SK-N-SH (cell line): ENCODE measurements at regions not wholly inside any gene's neighbourhood (a gene's known extent, or its start where the extent isn't known, plus 50 kb on each side); places are given as distances from the start of the nearest gene placed in this dataset.

ENCODE experiments used
- CTCF ChIA-PET: fragments of 300-600, 350-600 bp; formaldehyde crosslinking; extraction: SDS; loops from one replicate; lab custom pipeline; 2021; lab: Yijun Ruan, JAX
- POLR2A ChIA-PET: fragments of 350-600 bp; sonication (Branson Sonifier 250); formaldehyde crosslinking; extraction: SDS; loops from one replicate; lab custom pipeline; 2020; ENCODE audit warnings: antibody characterized with exemption, inconsistent platforms; lab: Yijun Ruan, JAX
- DNase-seq: peaks from one replicate; pipeline ENCODE4 v3.0.0; 2012
- H2AFZ ChIP-seq: fragments of 200-600 bp; sonication (generic); 2 replicates; pipeline ENCODE4 v1.8.1; 2016; ENCODE audit warnings: antibody characterized with exemption, mild to moderate bottlenecking, low read depth
- H3F3A ChIP-seq: fragments of 200-600 bp; sonication (generic); replicated peaks from 2 replicates; pipeline ENCODE3; 2016; ENCODE audit warnings: antibody characterized with exemption, mild to moderate bottlenecking; ENCODE audit not compliant: insufficient read depth
- H3K27ac ChIP-seq, 2 experiments: fragments of 200-500 bp in 1 of 2; fragments of 200-600 bp in 1 of 2; sonication (Bioruptor generic) in 1 of 2; sonication (generic), shearing (Covaris generic) in 1 of 2; 2 replicates each; pipeline versions ENCODE4 v1.5.1 to v1.6.1; 2014 to 2016; ENCODE audit warnings: low read depth in 2 of 2, inconsistent platforms in 1 of 2, low read length in 1 of 2, mild to moderate bottlenecking in 1 of 2, mixed read lengths in 1 of 2
- H3K27me3 ChIP-seq: fragments of 200-600 bp; sonication (generic), shearing (Covaris generic); 2 replicates; pipeline ENCODE4 v1.6.1; 2016; ENCODE audit warnings: mixed run types; ENCODE audit not compliant: insufficient read depth
- H3K36me3 ChIP-seq, 2 experiments: fragments of 200-500 bp in 1 of 2; fragments of 200-600 bp in 1 of 2; sonication (Bioruptor generic) in 1 of 2; sonication (generic) in 1 of 2; replicated peaks in 1 of 2; 2 replicates each; pipeline versions ENCODE3 to v1.5.1; 2014 to 2016; ENCODE audit warnings: low read length in 1 of 2, mild to moderate bottlenecking in 1 of 2; ENCODE audit not compliant: insufficient read depth in 2 of 2, control insufficient read depth in 1 of 2
- H3K4me1 ChIP-seq, 2 experiments: fragments of 200-500 bp in 1 of 2; fragments of 200-600 bp in 1 of 2; sonication (Bioruptor generic) in 1 of 2; sonication (generic), shearing (Covaris generic) in 1 of 2; 2 replicates each; pipeline versions ENCODE4 v1.5.1 to v1.6.1; 2014 to 2016; ENCODE audit warnings: low read depth in 1 of 2, low read length in 1 of 2, mixed run types in 1 of 2; ENCODE audit not compliant: insufficient read depth in 2 of 2, control insufficient read depth in 1 of 2
- H3K4me2 ChIP-seq: fragments of 200-600 bp; sonication (generic), shearing (Covaris generic); 2 replicates; pipeline ENCODE4 v1.6.1; 2017; ENCODE audit warnings: mixed run types
- H3K4me3 ChIP-seq, 2 experiments: fragments of 200-500 bp in 1 of 2; fragments of 200-600 bp in 1 of 2; sonication (Bioruptor generic) in 1 of 2; sonication (generic), shearing (Covaris generic) in 1 of 2; 2 replicates each; pipeline versions ENCODE4 v1.5.1 to v1.8.1; 2014 to 2016; ENCODE audit warnings: low read depth in 2 of 2, inconsistent platforms in 1 of 2, low read length in 1 of 2, mild to moderate bottlenecking in 1 of 2, mixed read lengths in 1 of 2, moderate library complexity in 1 of 2
- H3K79me2 ChIP-seq: fragments of 200-600 bp; sonication (generic); 2 replicates; pipeline ENCODE4 v1.8.1; 2017; ENCODE audit warnings: mild to moderate bottlenecking; ENCODE audit not compliant: insufficient read depth
- H3K9ac ChIP-seq: fragments of 200-600 bp; sonication (generic); 2 replicates; pipeline ENCODE4 v1.6.1; 2017; ENCODE audit warnings: mixed run types
- H3K9me2 ChIP-seq: fragments of 200-600 bp; sonication (generic); 2 replicates; pipeline ENCODE4 v1.6.1; 2017; ENCODE audit warnings: mixed run types
- H3K9me3 ChIP-seq: fragments of 200-600 bp; sonication (generic); 2 replicates; pipeline ENCODE4 v1.6.1; 2017; ENCODE audit warnings: mixed run types, mild to moderate bottlenecking, moderate library complexity
- H4K20me1 ChIP-seq: fragments of 200-600 bp; sonication (generic); 2 replicates; pipeline ENCODE4 v1.6.1; 2017; ENCODE audit warnings: mild to moderate bottlenecking, mixed run types; ENCODE audit not compliant: insufficient read depth
- ELF1 ChIP-seq: IDR thresholded peaks from 2 replicates; pipeline ENCODE4 v1.4.0; 2012
- EP300 ChIP-seq, 2 experiments: IDR thresholded peaks; 2 replicates each; pipeline versions ENCODE4 v1.4.0 to v1.6.1; 2012; ENCODE audit warnings: borderline replicate concordance in 1 of 2, low read depth in 1 of 2, low read length in 1 of 2
- FOSL2 ChIP-seq: IDR thresholded peaks from 2 replicates; pipeline ENCODE4 v1.4.0; 2012; ENCODE audit warnings: low read depth, mild to moderate bottlenecking, moderate library complexity, borderline replicate concordance
- FOXM1 ChIP-seq: IDR thresholded peaks from 2 replicates; pipeline ENCODE4 v1.4.0; 2012; ENCODE audit warnings: low read depth, mild to moderate bottlenecking
- GABPA ChIP-seq: IDR thresholded peaks from 2 replicates; pipeline ENCODE4 v1.4.0; 2012; ENCODE audit warnings: low read depth, mild to moderate bottlenecking
- GATA2 ChIP-seq: sonication (generic); formaldehyde crosslinking; IDR thresholded peaks from 2 replicates; pipeline ENCODE4 v1.5.0; 2020; ENCODE audit warnings: mild to moderate bottlenecking, missing genetic modification reagents
- JUND ChIP-seq: IDR thresholded peaks from 2 replicates; pipeline ENCODE4 v1.4.0; 2012
- MAX ChIP-seq: IDR thresholded peaks from 2 replicates; pipeline ENCODE4 v1.4.0; 2012; ENCODE audit warnings: low read depth
- NRF1 ChIP-seq: IDR thresholded peaks from 2 replicates; pipeline ENCODE4 v1.6.1; 2012; ENCODE audit warnings: low read depth, mild to moderate bottlenecking, low read length
- PBX3 ChIP-seq: IDR thresholded peaks from 2 replicates; pipeline ENCODE4; 2012
- POLR2AphosphoS5 ChIP-seq: IDR thresholded peaks from 2 replicates; pipeline ENCODE4 v1.6.1; 2012; ENCODE audit warnings: low read depth, low read length
- SMC3 ChIP-seq: IDR thresholded peaks from 2 replicates; pipeline ENCODE4 v1.6.1; 2012; ENCODE audit warnings: low read depth, low read length, improper control_type of control experiment
- TEAD4 ChIP-seq: IDR thresholded peaks from 2 replicates; pipeline ENCODE4 v1.4.0; 2012; ENCODE audit warnings: mild to moderate bottlenecking, borderline replicate concordance; ENCODE audit not compliant: insufficient read depth
- YY1 ChIP-seq: IDR thresholded peaks from 2 replicates; pipeline ENCODE4 v1.4.0; 2012; ENCODE audit warnings: low read depth, mild to moderate bottlenecking
- WGBS: methylation state at CpG from one replicate; pipeline ENCODE4 v1.1.6; 2017; ENCODE audit warnings: low lambda C conversion rate; 5-methylcytosine and 5-hydroxymethylcytosine counted together
- TF ChIP-seq, protein P1 (sequence below): IDR thresholded peaks from 2 replicates; pipeline ENCODE4 v1.4.0; 2012; ENCODE audit warnings: low read depth, borderline replicate concordance
- TF ChIP-seq, protein P2 (sequence below): IDR thresholded peaks from 2 replicates; pipeline ENCODE4 v1.6.1; 2012; ENCODE audit warnings: mild to moderate bottlenecking, low read depth, low read length, moderate library complexity

GRCh38 chr13:47790755-47791154 lies 210.3 kb downstream of the SUCLA2 start:
- Histone ChIP-seq H4K20me1 (no peaks in the 10 kb centered on the region), H2AFZ (no peak overlapping the region), H3K9me3 (no peaks in the 10 kb centered on the region), H3K4me3 (no peak overlapping the region), H3K27me3 (no peaks in the 10 kb centered on the region), H3K36me3 (no peaks in the 10 kb centered on the region), H3K79me2 (no peaks in the 10 kb centered on the region), H3K4me1 (no peaks in the 10 kb centered on the region), H3K27ac (no peak overlapping the region), H3F3A (no peaks in the 10 kb centered on the region), H3K4me2 (no peak overlapping the region), H3K9ac (no peak overlapping the region), H3K9me2 (no peaks in the 10 kb centered on the region)
- DNase-seq = no peak
- WGBS = 0% methylated on average over 1 of the region's 2 CpGs
- TF ChIP-seq POLR2AphosphoS5 (no peak), JUND (no peak), FOSL2 (no peak), YY1 (no peak), SMC3 (no peak), FOXM1 (no peak), MAX (no peak), PBX3 (no peak), GABPA (no peak), GATA2 (CRISPR knock-in tag) (no peak), NRF1 (no peak), TEAD4 (no peak)
- TF ChIP-seq, protein P1, sequence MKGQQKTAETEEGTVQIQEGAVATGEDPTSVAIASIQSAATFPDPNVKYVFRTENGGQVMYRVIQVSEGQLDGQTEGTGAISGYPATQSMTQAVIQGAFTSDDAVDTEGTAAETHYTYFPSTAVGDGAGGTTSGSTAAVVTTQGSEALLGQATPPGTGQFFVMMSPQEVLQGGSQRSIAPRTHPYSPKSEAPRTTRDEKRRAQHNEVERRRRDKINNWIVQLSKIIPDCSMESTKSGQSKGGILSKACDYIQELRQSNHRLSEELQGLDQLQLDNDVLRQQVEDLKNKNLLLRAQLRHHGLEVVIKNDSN = no peak
- TF ChIP-seq, protein P2, sequence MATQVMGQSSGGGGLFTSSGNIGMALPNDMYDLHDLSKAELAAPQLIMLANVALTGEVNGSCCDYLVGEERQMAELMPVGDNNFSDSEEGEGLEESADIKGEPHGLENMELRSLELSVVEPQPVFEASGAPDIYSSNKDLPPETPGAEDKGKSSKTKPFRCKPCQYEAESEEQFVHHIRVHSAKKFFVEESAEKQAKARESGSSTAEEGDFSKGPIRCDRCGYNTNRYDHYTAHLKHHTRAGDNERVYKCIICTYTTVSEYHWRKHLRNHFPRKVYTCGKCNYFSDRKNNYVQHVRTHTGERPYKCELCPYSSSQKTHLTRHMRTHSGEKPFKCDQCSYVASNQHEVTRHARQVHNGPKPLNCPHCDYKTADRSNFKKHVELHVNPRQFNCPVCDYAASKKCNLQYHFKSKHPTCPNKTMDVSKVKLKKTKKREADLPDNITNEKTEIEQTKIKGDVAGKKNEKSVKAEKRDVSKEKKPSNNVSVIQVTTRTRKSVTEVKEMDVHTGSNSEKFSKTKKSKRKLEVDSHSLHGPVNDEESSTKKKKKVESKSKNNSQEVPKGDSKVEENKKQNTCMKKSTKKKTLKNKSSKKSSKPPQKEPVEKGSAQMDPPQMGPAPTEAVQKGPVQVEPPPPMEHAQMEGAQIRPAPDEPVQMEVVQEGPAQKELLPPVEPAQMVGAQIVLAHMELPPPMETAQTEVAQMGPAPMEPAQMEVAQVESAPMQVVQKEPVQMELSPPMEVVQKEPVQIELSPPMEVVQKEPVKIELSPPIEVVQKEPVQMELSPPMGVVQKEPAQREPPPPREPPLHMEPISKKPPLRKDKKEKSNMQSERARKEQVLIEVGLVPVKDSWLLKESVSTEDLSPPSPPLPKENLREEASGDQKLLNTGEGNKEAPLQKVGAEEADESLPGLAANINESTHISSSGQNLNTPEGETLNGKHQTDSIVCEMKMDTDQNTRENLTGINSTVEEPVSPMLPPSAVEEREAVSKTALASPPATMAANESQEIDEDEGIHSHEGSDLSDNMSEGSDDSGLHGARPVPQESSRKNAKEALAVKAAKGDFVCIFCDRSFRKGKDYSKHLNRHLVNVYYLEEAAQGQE = no peak
- POLR2A ChIA-PET = no interaction called here
- CTCF ChIA-PET = no interaction called here

GRCh38 chr13:47788844-47789243 lies 212.2 kb downstream of the SUCLA2 start:
- no peaks in the 10 kb centered on the region for H3K9me3 ChIP-seq
- DNase-seq = no peak
- H3K9me2 ChIP-seq = no peaks in the 10 kb centered on the region
- H3K27ac ChIP-seq = no peak overlapping the region
- H2AFZ ChIP-seq = no peak overlapping the region
- POLR2A ChIA-PET = no interaction called here
- no peaks in the 10 kb centered on the region for H4K20me1 ChIP-seq
- H3F3A ChIP-seq = no peaks in the 10 kb centered on the region
- CTCF ChIA-PET = no interaction called here
- H3K4me3 ChIP-seq = no peak overlapping the region
- no peaks in the 10 kb centered on the region for H3K27me3 ChIP-seq
- no peaks in the 10 kb centered on the region for H3K79me2 ChIP-seq
- no peaks in the 10 kb centered on the region for H3K36me3 ChIP-seq
- TF ChIP-seq EP300 (IDR thresholded peaks at IDR 0.05; ENCODE audit: borderline replicate concordance in 1 of 2, low read depth in 1 of 2, low read length in 1 of 2) (no peak), MAX (no peak), ELF1 (no peak), POLR2AphosphoS5 (no peak)
- H3K9ac ChIP-seq = no peak overlapping the region
- no peak overlapping the region for H3K4me2 ChIP-seq
- H3K4me1 ChIP-seq = no peaks in the 10 kb centered on the region
